ENCODE measurements at regions not wholly inside any gene's neighbourhood (a gene's known extent, or its start where the extent isn't known, plus 50 kb on each side); places are given as distances from the start of the nearest gene placed in this dataset.

DNA sequence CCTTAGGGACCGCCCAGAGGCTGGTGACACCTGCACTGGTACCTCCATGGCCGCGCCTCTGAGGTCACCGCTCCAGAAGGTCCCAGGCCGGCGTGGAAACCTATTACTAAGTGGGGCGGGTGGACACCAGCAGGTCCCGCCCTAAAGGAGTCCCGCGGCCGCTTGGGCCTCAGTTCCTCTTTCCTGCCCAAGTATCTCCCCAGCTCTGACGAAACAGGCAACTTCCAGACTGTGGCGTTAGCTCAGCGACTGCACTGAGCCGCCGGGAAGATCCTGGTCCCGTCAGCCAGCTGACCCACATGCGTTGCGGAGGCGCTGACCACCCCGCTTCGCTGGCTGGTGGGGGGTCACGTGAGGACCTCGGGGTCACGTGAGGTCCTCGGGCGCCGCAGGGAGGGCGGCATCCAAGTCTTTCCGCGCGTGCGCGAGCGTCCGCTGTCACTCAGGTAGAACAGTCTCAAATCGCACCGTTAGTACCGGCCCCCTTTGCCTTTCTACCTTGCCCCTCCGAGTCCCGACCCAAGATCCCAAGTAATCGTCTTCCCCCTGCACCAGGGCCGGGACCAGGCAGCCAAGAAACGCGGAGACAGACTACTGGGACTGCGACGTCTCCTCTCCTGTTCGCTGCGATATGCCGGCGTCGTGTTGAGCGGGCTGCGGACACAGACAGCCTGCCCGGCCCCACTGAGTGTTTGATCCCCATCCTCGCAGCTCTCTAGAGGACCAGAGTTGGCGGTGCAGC, 53.7 kb upstream of the KDM4C start:
- peak; percentile 86 to 89 for DNase-seq

DNA sequence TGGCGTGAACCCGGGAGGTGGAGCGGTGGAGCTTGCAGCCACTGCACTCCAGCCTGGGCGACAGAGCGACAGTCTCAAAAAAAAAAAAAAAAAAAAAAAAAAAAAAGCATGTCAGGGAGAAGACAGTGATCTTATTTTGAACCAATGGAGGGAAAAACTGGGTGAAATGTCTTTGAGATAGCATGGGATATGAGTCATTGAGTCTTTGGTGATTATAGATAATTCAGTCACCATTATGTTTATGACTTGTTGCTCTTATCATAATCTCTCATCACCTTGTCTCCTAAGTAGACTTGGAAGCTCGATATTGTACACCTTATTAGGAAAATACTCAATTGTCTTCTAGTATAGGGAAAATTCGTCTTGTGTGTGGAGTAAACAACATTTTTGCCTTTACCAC, 55.1 kb upstream of the KDM4C start:
- no peak for DNase-seq

DNA sequence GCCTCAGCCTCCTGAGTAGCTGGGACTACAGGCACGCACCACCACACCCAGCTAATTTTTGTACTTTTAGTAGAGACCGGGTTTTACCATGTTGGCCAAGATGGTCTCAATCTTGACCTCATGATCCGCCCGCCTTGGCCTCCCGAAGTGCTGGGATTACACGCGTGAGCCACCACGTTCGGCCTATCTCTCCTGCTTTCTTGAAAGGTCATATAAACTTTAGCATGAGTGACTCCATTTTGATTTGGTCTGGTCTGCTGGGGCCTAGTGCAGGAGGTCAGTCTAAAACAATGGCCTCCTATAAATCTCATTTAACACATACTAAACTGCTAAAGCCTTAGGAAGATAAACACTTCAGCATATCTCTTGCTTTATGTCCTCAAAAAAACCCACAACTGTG, 50.6 kb upstream of the GLDC start:
- DNase-seq, result no peak

DNA sequence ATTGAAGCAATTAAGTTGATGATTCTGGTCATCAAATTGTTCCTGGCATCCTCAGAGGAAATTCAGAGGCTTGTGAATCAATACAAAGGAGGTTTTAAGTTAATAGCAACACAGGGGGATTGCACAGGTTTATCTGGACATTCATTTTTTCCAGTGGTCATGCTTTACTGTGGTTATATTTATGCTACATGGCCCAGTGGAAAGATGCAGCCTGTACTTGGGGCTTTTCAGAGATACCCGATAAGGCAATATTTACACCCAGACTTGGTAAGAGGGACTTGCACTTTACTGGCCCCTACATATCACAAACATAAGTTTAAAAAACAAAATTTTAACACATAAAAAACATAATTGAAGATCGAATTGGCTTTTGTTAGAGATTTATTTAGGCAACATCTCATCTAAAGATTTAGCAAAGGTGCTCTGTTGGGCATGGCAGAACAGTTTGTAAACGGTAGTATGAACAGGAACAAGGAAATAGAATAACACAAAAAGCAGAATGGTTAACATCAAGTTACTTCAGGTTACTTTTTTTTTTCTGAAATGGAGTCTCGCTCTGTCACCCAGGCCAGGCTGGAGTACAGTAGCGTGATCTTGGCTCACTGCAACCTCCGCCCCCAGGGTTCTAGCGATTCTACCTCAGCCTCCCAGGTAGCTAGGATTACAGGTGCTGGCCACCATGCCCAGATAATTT, 49.7 kb upstream of the GLDC start:
- DNase-seq, result no peak

Measured in CD4-positive, alpha-beta T cell treated with Interleukin-4 for 1 hour (primary cell).